ENCODE measurements at regions not wholly inside any gene's neighbourhood (a gene's known extent, or its start where the extent isn't known, plus 50 kb on each side); places are given as distances from the start of the nearest gene placed in this dataset.
"Not testable (repeated sequence)": the region's sequence is repeated elsewhere in the genome, so short reads cannot be mapped to it uniquely, and the experiment has no call there.

DNA sequence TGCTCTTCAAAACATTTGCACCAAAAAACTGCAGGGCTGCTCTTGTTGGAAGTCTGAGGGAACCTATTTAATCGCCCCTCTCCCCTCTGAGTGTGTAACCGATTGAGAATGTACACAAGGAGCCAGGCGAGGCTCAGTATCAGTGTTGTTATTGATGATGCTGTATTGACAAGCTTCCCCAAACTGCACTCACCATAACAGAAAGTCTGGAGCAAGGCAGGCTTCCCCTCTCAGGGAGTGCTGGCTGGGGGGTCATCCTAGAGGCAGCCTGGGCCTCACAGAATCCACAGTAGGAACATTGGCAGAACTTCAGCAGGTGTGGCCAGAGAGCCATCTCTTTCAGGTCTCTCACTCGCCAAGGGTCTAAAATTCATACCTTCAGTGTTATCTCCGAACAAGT is 58.1 kb upstream of the TUNAR start:
- no peak for DNase-seq

DNA sequence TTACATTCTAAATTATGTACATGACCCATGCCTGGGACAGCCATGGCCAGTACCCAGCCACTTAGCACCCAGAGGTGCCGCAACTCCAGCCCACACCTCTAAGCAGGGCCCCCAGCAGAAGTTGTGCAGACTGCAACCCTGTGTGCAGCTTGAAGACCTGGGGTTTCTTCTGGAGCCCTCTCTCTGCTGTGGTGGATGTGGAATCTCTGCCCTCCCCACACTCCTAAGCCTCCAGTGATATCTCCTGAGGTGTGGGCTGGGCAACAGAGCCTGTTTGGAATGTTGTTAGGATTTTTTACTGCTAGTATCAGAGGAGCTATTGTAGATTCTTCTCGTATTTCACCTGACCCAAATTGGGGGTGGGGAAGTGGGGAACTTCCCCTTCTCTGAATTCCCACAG is 59.4 kb upstream of the TUNAR start:
- no peak for DNase-seq

DNA sequence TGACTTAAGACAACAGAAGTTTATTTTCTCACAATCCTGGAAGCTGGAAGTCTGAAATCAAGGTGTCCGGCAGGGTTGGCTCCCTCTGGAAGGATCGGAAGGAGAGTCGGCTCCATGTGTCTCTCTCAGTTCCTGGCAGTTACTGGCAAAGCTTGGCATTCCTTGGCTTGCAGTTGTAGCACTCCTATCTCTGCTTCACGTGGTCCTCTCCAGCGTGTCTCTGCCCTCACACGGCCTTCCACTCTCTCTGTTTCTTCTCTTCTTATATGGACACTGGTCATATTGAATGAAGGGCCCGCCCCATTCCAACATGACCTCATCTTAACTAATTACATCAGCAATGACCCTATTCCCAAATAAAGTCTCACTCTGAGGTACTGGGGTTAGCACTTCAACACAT is 60.1 kb upstream of the TUNAR start:
- DNase-seq, result no peak

GRCh38 chr14:95815226-95815690 is 61.4 kb upstream of the TUNAR start:
- DNase-seq, result no peak

- no peak for DNase-seq
Measured at GRCh38 chr14:95814363-95815225, 62.0 kb upstream of the TUNAR start.

GRCh38 chr14:95811813-95812212 is 64.8 kb upstream of the TUNAR start:
- no peak for DNase-seq

GRCh38 chr14:95808371-95808770 is 68.3 kb upstream of the TUNAR start:
- DNase-seq, result no peak

- no peak for DNase-seq
Measured at GRCh38 chr14:95796788-95797187, 79.8 kb upstream of the TUNAR start.

- no peak for DNase-seq
Measured at GRCh38 chr14:95787941-95788340, 74.0 kb upstream of the TCL1A start.

- DNase-seq, result no peak
Measured at GRCh38 chr14:95786566-95786965, 72.6 kb upstream of the TCL1A start.

GRCh38 chr14:95784137-95784536 is 70.2 kb upstream of the TCL1A start:
- no peak for DNase-seq

DNA sequence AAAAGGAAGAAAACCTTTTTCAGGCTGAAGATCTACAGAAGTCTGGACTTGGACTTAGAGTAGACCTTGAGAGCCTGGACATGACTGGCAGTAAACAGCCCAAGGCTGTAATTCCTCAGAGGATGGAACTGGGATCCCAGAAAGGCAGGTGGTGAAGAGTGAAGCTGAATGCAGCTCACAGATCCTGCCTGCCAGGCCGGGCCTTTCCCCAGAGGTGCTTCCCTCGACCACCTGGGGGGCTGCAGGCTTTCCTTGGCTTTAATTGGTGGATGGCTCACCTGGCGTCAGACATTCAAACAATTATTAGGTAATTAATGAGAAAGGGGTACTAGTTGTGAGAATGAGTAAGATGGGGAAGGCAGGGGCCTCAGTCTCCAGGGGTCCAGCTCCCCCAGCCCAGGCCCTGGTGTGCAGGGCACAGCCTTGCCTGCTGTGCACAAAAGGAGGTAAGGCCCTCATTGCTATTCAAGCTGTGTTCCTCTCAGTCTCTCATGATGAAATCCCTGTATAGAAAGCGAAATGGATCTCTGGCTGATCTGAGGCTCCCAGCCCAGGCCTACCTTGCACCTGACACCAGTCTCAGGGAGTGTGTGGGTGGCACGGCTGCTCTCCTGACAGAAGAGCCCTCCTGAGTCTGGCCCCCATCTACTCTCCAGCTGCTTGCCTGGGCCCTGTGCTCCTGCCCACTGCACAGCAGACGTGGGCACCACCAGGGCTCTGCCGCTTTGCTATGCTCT is 63.0 kb upstream of the TCL1A start:
- DNase-seq, result no peak

DNA sequence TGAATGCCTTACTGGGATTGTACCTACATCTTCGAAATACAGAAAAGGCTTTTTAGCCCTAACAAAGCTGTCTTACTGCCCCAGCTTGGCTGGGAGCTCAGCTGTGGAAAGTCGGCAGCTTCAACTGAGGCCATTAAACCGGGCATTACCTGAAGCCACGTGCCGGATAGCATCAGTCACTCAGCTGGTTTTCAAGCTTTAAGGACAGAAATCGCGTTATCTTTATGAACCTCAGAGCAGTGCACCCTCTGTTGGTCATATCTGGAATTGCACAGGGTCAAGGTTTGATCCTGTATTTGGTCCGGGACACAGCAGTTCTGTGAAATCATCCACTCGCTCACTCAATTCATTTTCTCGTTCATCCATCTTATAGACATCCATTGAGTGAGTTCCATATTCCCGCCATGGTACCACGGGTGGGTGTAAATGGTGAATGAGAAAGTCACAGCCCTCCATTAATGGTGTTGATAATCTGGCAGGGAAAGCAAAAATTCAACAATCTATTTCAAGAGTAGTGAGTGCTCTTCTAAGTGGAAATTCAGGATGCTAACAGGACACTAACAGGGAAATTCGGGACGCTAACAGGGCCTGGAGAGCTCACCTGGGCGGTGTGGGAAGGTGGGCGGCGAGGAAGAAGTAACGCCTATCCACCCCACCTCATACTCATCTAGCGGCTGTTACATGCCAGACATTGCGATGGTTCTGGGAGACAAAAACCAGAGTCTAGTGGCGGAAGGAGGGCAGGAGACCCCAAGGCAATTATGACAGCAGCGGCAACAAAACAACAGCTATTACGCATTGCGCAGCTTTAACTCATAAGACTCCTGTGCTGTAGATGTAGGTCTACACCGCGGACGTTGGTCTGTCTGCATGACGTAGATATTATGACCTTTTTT is 60.6 kb upstream of the TCL1A start:
- DNase-seq, result peak; percentile 40

GRCh38 chr14:95770777-95771176 is 56.9 kb upstream of the TCL1A start:
- DNase-seq, result no peak

DNA sequence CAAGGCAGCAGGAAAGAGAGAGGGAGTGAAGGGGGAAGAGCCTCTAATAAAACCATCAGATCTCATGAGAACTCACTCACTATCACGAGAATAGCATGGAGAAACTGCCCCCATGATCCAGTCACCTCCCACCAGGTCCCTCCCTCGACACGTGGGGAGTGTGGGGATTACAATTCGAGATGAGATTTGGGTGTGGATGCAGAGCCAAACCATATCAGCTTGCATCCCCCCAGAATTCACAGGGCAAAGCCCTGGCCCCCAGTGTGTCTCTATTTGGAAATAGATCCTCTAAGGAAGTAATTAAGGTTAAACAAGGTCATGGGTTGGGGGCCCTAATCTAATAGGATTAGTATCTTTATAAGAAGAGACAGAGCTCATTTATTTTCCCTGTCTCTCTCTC is 56.1 kb upstream of the TCL1A start:
- no peak for DNase-seq

DNA sequence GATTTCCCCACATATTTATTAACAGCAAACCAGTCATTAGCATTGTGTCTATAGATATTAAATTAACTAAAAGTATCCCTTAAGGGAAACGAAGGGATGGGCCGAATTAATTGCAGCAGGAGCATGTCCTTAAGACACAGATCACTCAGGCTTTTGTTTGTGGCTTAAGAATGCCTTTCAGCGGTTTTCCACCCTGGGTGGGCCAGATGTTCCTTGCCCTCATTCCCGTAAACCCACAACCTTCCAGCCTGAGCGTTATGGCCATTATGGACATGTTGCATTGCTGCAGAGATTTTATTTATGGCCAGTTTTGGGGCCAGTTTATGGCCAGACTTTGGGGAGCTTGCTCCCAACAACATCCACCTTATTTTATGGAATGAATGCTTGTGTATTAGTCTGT is 55.5 kb upstream of the TCL1A start:
- not testable (repeated sequence) for DNase-seq

- DNase-seq, result no peak
Measured at GRCh38 chr14:95765051-95765450, 51.1 kb upstream of the TCL1A start.

GRCh38 chr14:95763875-95764274 is 50.0 kb upstream of the TCL1A start:
- DNase-seq, result no peak

Data from stimulated activated CD4-positive, alpha-beta T cell treated with anti-CD3 and anti-CD28 coated beads, Interleukin-1b, Interleukin-23, amount 100 ng/mL, for 48 hours (primary cell).